NCI-H526 (cell line): ENCODE measurements at regions not wholly inside any gene's neighbourhood (a gene's known extent, or its start where the extent isn't known, plus 50 kb on each side); places are given as distances from the start of the nearest gene placed in this dataset.

Source experiments
- DNase-seq, 2 experiments: peaks; one replicate each; lab custom pipeline; 2025; lab: John Stamatoyannopoulos, UW

GRCh38 chr7:15752377-15752776 is 65.9 kb upstream of the MEOX2 start:
- no peak for DNase-seq

- DNase-seq: no peak
These were observed 64.8 kb upstream of the MEOX2 start for GRCh38 chr7:15751191-15751701.

- no peak for DNase-seq
These were observed 64.2 kb upstream of the MEOX2 start for GRCh38 chr7:15750727-15751126.

GRCh38 chr7:15749631-15750030 is 63.1 kb upstream of the MEOX2 start:
- no peak for DNase-seq

- no peak for DNase-seq
These were observed 61.2 kb upstream of the MEOX2 start for GRCh38 chr7:15747712-15748111.

- no peak for DNase-seq
These were observed 60.8 kb upstream of the MEOX2 start for GRCh38 chr7:15747301-15747700.

- DNase-seq: no peak
These were observed 57.5 kb upstream of the MEOX2 start for GRCh38 chr7:15743926-15744480.

GRCh38 chr7:15737601-15738000 is 51.1 kb upstream of the MEOX2 start:
- no peak for DNase-seq
